ENCODE measurements at regions not wholly inside any gene's neighbourhood (a gene's known extent, or its start where the extent isn't known, plus 50 kb on each side); places are given as distances from the start of the nearest gene placed in this dataset.

DNA sequence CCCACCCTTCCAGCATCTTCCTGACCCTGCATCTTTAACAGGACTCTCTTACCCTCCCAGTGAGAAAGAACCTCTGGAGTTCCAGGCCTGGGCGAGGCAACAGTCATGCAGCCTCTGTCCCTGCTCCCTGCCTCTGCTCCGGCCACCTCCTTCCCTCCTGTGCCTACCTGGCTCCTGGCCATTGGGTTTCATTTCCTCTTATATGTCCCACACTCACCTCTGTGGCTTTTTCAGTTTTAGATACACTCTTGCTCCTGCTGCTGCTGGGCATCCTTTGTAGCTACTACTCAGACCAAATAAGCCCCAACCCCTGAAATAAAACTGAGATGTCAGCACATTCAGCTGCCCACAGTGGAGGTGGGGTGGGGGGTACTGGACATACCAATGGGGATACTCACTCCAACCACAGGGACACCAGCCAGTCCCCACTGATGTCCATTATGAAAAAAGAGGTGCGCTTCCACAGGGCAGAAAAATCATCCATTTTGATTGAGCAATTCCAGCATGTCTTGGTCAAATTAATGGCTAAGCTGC is 99.1 kb upstream of the NRXN3 start:
- ChIA-PET POLR2A (no interaction called here), CTCF (no interaction called here)

GRCh38 chr14:78073028-78073427 is 97.1 kb upstream of the NRXN3 start:
- POLR2A ChIA-PET = no interaction called here
- CTCF ChIA-PET = no interaction called here

DNA sequence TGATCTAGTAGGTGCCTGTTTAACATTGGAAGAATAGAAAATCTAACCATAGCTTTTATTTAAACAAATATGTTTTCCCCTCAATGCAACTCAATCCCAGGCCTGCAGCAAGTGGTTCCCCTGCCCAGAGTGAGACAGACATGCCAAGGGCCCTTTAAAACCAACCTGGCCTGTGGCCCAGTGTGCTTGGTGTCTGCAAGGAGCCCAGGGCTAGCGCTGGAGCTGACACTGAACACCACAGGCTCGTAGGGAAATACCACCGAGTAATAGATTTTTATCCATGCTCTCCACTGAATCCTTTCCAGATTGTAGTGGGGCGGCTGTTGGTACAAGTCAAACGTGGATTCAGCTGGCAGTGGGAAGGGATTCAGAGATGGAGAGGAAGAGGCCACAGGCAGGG is 95.6 kb upstream of the NRXN3 start:
- CTCF ChIA-PET = no interaction called here
- POLR2A ChIA-PET = no interaction called here

- ChIA-PET CTCF (no interaction called here), POLR2A (no interaction called here)
Observed at GRCh38 chr14:78075033-78075432, 95.1 kb upstream of the NRXN3 start.

DNA sequence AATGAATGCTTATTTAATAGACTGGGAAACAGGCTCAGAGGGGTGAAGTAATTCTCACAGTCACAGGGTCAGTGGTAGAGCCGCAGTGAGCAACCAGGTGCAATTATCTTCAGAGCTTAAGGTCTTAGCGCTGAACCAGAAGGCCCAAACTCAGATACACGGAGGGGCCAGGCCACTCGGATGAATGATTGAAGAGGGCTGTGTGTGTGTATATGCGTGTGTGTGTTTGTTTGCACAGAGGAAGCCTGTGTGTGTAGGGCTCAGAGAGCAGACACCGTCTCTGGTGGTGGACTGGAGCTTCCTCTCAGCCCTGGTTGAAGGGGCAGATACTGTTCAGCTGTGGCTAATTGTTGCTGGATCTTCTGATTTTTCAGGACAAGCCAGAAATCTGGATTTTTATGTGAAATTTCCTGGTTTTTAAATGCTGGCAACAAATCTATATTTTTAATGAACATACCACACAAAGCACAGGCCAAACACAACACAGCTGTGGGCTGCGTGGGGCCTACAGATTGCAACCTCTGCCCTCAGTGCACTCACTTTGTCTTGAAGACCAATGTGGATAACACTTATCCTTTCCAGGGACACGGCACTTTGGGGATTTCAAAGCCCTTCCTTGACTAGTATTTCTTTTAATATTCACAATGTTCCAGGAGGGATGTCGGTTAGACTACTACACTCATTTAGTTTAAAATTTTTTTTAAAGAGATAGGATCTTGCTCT is 94.5 kb upstream of the NRXN3 start:
- ChIA-PET POLR2A (no interaction called here), CTCF (no interaction called here)

DNA sequence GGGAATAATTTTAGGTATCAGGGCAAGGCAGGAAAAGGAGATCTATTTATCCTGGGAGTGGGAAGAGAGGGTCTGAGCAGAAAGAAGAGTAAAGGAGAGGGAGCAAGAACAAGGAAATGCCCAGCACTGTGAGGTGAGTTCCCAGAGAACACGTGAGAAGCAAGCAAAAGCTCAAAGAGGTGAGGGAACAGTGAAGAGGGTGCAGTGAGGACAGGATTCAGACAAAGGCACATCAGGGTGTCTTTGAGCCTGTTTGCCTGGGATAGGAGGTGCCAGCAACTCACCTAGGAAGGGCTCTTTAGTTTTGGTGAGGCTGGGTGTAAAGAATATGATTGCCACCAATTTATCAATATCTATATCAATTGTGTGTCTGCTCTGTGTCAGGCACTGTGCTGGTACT is 88.9 kb upstream of the NRXN3 start:
- ChIA-PET CTCF (no interaction called here), POLR2A (no interaction called here)

GRCh38 chr14:78083837-78084236 is 86.3 kb upstream of the NRXN3 start:
- CTCF ChIA-PET = no interaction called here
- POLR2A ChIA-PET = no interaction called here

GRCh38 chr14:78086342-78086741 is 83.8 kb upstream of the NRXN3 start:
- POLR2A ChIA-PET = no interaction called here
- CTCF ChIA-PET = no interaction called here

GRCh38 chr14:78088916-78089315 is 81.3 kb upstream of the NRXN3 start:
- POLR2A ChIA-PET = no interaction called here
- CTCF ChIA-PET = interaction anchor here (0.6 to 0.7 kb wide), 2 partner anchors 8 to 96 kb away, joined by 3 to 4 read pairs; no protein-coding TSS in a partner anchor

- ChIA-PET POLR2A (no interaction called here), CTCF (no interaction called here)
Observed at GRCh38 chr14:78090864-78091263, 79.3 kb upstream of the NRXN3 start.

- ChIA-PET CTCF (no interaction called here), POLR2A (no interaction called here)
Observed at GRCh38 chr14:78091361-78091760, 78.8 kb upstream of the NRXN3 start.

GRCh38 chr14:78092040-78092439 is 78.1 kb upstream of the NRXN3 start:
- CTCF ChIA-PET = no interaction called here

DNA sequence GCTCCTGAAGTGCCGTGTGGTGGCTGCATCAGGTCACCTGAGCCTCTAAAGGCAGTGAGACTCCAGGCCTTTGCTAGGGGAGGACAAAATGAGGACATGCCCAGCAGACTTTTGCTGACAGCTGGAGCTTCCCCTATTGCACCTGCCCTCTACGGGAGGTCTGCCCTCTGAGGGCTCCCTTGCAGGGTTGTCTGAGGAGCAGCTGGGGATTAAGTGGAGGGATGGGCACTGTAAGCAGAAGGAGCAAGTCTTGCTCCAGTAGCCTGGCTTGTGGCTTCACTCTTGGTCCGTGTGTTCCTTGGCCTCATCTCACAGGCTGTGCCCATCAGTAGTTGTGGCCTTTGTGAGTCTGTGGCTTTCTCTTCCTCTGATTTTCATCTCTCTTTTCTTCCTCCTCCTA is 66.9 kb upstream of the NRXN3 start:
- CTCF ChIA-PET = no interaction called here

More at GRCh38 chr14:78092040-78092439, 78.1 kb upstream of the NRXN3 start:
- POLR2A ChIA-PET = no interaction called here

DNA sequence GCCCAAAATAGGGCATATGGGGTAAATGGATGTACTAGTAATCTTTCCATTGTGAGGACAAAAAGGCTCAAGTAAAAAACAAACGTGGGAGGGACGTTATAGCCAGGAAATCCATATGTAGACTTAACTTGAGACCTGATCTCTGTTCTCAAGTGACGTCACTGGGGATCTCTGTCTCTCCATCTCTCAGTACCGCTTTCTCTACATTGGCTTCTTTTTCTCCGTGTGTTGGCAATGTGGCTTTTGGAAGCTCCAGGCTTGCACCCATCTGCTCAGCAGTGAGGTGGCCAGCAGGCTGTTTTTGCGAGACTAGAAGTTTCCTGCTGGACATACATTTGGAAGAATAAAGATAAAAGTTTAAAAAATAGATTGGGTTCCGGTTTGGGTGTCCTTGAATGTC is 66.0 kb upstream of the NRXN3 start:
- CTCF ChIA-PET = no interaction called here

More for the DNA sequence above, 66.9 kb upstream of the NRXN3 start:
- POLR2A ChIA-PET = no interaction called here

DNA sequence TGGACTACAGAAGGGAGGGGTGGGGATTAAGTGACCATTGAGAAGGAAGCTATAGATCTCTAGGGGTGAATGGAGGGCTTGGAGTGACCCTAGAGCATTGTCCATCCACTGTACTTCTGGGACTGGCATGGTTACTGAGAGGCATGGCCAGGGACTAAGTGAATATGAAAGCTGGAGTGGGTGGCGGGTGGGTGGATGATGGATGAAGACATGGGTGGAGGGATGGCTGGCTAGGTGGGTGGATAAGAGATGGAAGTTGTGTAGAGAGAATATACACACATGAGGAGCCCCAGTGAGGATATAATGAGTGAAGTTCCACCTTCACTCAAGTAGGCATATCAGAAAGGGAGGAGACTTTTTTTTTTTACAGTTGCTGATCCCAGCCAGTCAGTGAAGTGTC is 65.5 kb upstream of the NRXN3 start:
- POLR2A ChIA-PET = no interaction called here
- CTCF ChIA-PET = no interaction called here

More for the DNA sequence above, 66.0 kb upstream of the NRXN3 start:
- POLR2A ChIA-PET = no interaction called here

DNA sequence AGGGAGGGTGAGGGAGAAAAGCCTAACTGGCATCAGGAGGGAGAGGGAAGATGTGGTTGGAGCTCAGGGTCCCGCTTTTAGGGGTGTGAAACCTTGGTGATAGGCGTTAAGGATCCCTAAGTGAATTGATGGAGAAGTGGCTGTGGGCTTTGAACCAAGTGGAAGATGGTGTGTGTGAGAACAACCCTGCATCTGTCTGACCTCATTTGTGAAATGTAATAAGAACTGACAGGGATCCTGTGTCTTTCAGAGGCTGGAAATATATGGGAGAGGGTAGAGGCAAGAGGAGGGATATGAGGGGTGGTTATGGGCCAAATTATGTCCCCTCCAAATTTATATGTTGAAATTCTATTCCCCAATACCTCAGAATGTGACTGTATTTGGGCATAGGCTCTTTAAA is 63.8 kb upstream of the NRXN3 start:
- POLR2A ChIA-PET = no interaction called here
- CTCF ChIA-PET = no interaction called here

DNA sequence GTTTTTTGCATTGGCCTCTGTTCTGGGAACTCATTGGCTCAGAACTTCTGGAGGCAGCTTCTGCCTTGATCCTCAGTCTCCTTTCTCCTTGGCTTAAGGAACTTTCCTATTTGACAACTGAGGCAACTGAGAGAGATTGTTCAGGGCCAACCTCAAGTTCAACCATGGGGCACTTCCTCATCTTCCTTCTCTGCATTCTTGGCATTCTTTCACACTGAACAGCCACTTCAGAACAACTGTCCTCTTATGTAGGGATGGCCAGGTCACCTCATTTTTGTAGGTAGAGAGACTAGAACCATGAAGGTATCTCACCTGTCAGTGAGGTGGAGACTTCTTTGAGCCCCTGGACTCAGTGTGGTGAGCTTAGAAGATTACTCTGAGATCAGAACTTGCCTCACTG is 63.0 kb upstream of the NRXN3 start:
- POLR2A ChIA-PET = no interaction called here
- CTCF ChIA-PET = no interaction called here

- POLR2A ChIA-PET = no interaction called here
- CTCF ChIA-PET = no interaction called here
Observed at GRCh38 chr14:78119440-78119839, 50.7 kb upstream of the NRXN3 start.
